A673 (cell line): ENCODE measurements at regions not wholly inside any gene's neighbourhood (a gene's known extent, or its start where the extent isn't known, plus 50 kb on each side); places are given as distances from the start of the nearest gene placed in this dataset.
A peak's percentile ranks its signal among the peaks of the same experiment; 100 is the strongest.
"Not testable (repeated sequence)": the region's sequence is repeated elsewhere in the genome, so short reads cannot be mapped to it uniquely, and the experiment has no call there.

Source experiments
- BruUV-seq: library from RNA; stranded (reverse); fragments of 400-500 nt; replicated peaks from 2 replicates; lab custom pipeline; 2021; lab: Mats Ljungman, UMichigan
- CTCF ChIA-PET: fragments of 300-600 bp; sonication (Branson Sonifier 250); formaldehyde crosslinking; loops from one replicate; lab custom pipeline; 2022; ENCODE audit warnings: antibody characterized with exemption; lab: Charles Lee
- POLR2A ChIA-PET: fragments of 300-600 bp; sonication (Branson Sonifier 250); formaldehyde crosslinking; loops from one replicate; lab custom pipeline; 2022; ENCODE audit warnings: antibody characterized with exemption; ENCODE audit not compliant: low non-redundant PET; lab: Charles Lee
- DNase-seq: peaks from one replicate; pipeline ENCODE4 v3.0.0-alpha.2; 2015; ENCODE audit warnings: low spot score
- H3K27ac ChIP-seq: fragments of 200-600 bp; sonication (generic); 2 replicates; pipeline ENCODE4 v1.5.1; 2016; ENCODE audit warnings: mixed run types, low read depth, mild to moderate bottlenecking, mixed read lengths, antibody characterized with exemption, low read length; ENCODE audit not compliant: poor library complexity, severe bottlenecking
- H3K27me3 ChIP-seq: fragments of 200-600 bp; sonication (generic); replicated peaks from 2 replicates; pipeline ENCODE4 v1.6.1; 2017; ENCODE audit warnings: mixed run types, low read depth, mild to moderate bottlenecking, mixed read lengths, antibody characterized with exemption, low read length; ENCODE audit not compliant: insufficient read depth, poor library complexity
- H3K36me3 ChIP-seq: fragments of 200-600 bp; sonication (generic); 2 replicates; pipeline ENCODE4 v1.6.1; 2016; ENCODE audit warnings: mixed run types, mild to moderate bottlenecking, mixed read lengths, antibody characterized with exemption, low read length; ENCODE audit not compliant: insufficient read depth, poor library complexity, severe bottlenecking
- H3K4me1 ChIP-seq: fragments of 200-600 bp; sonication (generic); 2 replicates; pipeline ENCODE4 v1.6.1; 2017; ENCODE audit warnings: mixed run types, mild to moderate bottlenecking, mixed read lengths, antibody characterized with exemption, low read length; ENCODE audit not compliant: insufficient read depth, poor library complexity, severe bottlenecking
- H3K4me3 ChIP-seq: fragments of 200-600 bp; sonication (generic); 2 replicates; pipeline ENCODE4 v1.5.1; 2016; ENCODE audit warnings: low read depth, mixed run types, mild to moderate bottlenecking, mixed read lengths, low read length; ENCODE audit not compliant: poor library complexity, severe bottlenecking
- H3K9me3 ChIP-seq: fragments of 200-600 bp; sonication (generic); 2 replicates; pipeline ENCODE4 v1.6.1; 2016; ENCODE audit warnings: mixed run types, low read depth, mild to moderate bottlenecking, mixed read lengths, antibody characterized with exemption, low read length; ENCODE audit not compliant: poor library complexity, severe bottlenecking
- CTCF ChIP-seq: fragments of 300-800, 200-600 bp; sonication (generic); conservative IDR thresholded peaks from 2 replicates; pipeline ENCODE4 v1.5.1; 2017; ENCODE audit warnings: low read depth, mild to moderate bottlenecking, antibody characterized with exemption, low read length, moderate library complexity, mixed read lengths
- EZH2 ChIP-seq: fragments of 200-600 bp; sonication (generic); IDR thresholded peaks from 2 replicates; pipeline ENCODE4 v1.6.1; 2017; ENCODE audit warnings: borderline replicate concordance, low read depth, mild to moderate bottlenecking, mixed read lengths, antibody characterized with exemption, low read length; ENCODE audit not compliant: poor library complexity, severe bottlenecking
- intact Hi-C: fragments of 100-400 bp; cut with micrococcal nuclease; formaldehyde crosslinking; loops from one replicate; pipeline ENCODE4 v1.10.0; 2022; ENCODE audit not compliant: unreplicated experiment

GRCh38 chr3:124643453-124643852, 86.8 kb upstream of the UMPS start:
- no TSS peak for BruUV-seq

GRCh38 chr3:124646186-124646585, 84.1 kb upstream of the UMPS start:
- BruUV-seq, POLR2A ChIA-PET, H3K36me3 ChIP-seq, H3K27ac ChIP-seq, H3K4me1 ChIP-seq, H3K4me3 ChIP-seq, CTCF ChIA-PET, H3K9me3 ChIP-seq, intact Hi-C loops, DNase-seq, H3K27me3 ChIP-seq: not testable (repeated sequence)

More at GRCh38 chr3:124643453-124643852, 86.8 kb upstream of the UMPS start:
- no peak overlapping the region for H3K27ac ChIP-seq
- no peaks in the 10 kb centered on the region for H3K4me1 ChIP-seq
- H3K27me3 ChIP-seq: no peaks in the 10 kb centered on the region
- no peak overlapping the region for H3K4me3 ChIP-seq
- ChIA-PET POLR2A (no interaction called here), CTCF (no interaction called here)
- no peaks in the 10 kb centered on the region for H3K36me3 ChIP-seq
- TF ChIP-seq EZH2: no peak
- TF ChIP-seq CTCF: no peak
- no peaks in the 10 kb centered on the region for H3K9me3 ChIP-seq
- no peak for DNase-seq
- intact Hi-C loops: no loop called here

GRCh38 chr3:124648551-124648950, 81.7 kb upstream of the UMPS start:
- CTCF ChIA-PET: no interaction called here
- H3K9me3 ChIP-seq: no peaks in the 10 kb centered on the region
- H3K4me3 ChIP-seq: no peak overlapping the region
- DNase-seq: peak; percentile 18
- H3K27me3 ChIP-seq: no peaks in the 10 kb centered on the region
- POLR2A ChIA-PET: no interaction called here
- no peak for TF ChIP-seq CTCF
- no peak for TF ChIP-seq EZH2
- H3K36me3 ChIP-seq: peaks cover 5% of the 10 kb centered on the region
- intact Hi-C loops: no loop called here
- no TSS peak for BruUV-seq
- no peaks in the 10 kb centered on the region for H3K4me1 ChIP-seq
- H3K27ac ChIP-seq: no peak overlapping the region

- no peaks in the 10 kb centered on the region for H3K27me3 ChIP-seq
- no peaks in the 10 kb centered on the region for H3K9me3 ChIP-seq
- ChIA-PET CTCF (no interaction called here), POLR2A (no interaction called here)
- no peak for DNase-seq
- H3K4me3 ChIP-seq: no peak overlapping the region
- intact Hi-C loops: no loop called here
- H3K27ac ChIP-seq: no peak overlapping the region
- no peak for TF ChIP-seq EZH2
- no peak for TF ChIP-seq CTCF
- peaks cover 5% of the 10 kb centered on the region for H3K36me3 ChIP-seq
- no peaks in the 10 kb centered on the region for H3K4me1 ChIP-seq
- BruUV-seq: no TSS peak
Measured at GRCh38 chr3:124650798-124651197, 79.5 kb upstream of the UMPS start.

- H3K4me3 ChIP-seq, H3K27me3 ChIP-seq, H3K36me3 ChIP-seq, CTCF ChIA-PET, H3K27ac ChIP-seq, intact Hi-C loops, POLR2A ChIA-PET, H3K4me1 ChIP-seq, BruUV-seq, DNase-seq, H3K9me3 ChIP-seq: not testable (repeated sequence)
Measured at GRCh38 chr3:124651416-124651815, 78.8 kb upstream of the UMPS start.
